ENCODE measurements at regions not wholly inside any gene's neighbourhood (a gene's known extent, or its start where the extent isn't known, plus 50 kb on each side); places are given as distances from the start of the nearest gene placed in this dataset.
A peak's percentile ranks its signal among the peaks of the same experiment; 100 is the strongest.

- no peak for DNase-seq
Observed at GRCh38 chr16:56087626-56088025, 103.7 kb upstream of the GNAO1 start.

GRCh38 chr16:56081371-56081770 is 109.9 kb upstream of the GNAO1 start:
- DNase-seq: no peak

- no peak for DNase-seq
Observed at GRCh38 chr16:56075732-56076388, 115.4 kb upstream of the GNAO1 start.

- DNase-seq: no peak
Observed at GRCh38 chr16:56073508-56073907, 117.8 kb upstream of the GNAO1 start.

- no peak for DNase-seq
Observed at GRCh38 chr16:56072096-56072495, 119.2 kb upstream of the GNAO1 start.

GRCh38 chr16:56068816-56069215 is 122.5 kb upstream of the GNAO1 start:
- no peak for DNase-seq

GRCh38 chr16:56068314-56068713 is 123.0 kb upstream of the GNAO1 start:
- no peak for DNase-seq

- DNase-seq: no peak
Observed at GRCh38 chr16:56067406-56067805, 123.9 kb upstream of the GNAO1 start.

- DNase-seq: no peak
Observed at GRCh38 chr16:56066617-56067016, 124.7 kb upstream of the GNAO1 start.

GRCh38 chr16:56063111-56063510 is 128.2 kb upstream of the GNAO1 start:
- DNase-seq: no peak

GRCh38 chr16:56057151-56057550 is 134.1 kb upstream of the GNAO1 start:
- no peak for DNase-seq

GRCh38 chr16:56050916-56051315 is 140.4 kb upstream of the GNAO1 start:
- DNase-seq: no peak

- no peak for DNase-seq
Observed at GRCh38 chr16:56048425-56049105, 142.7 kb upstream of the GNAO1 start.

GRCh38 chr16:56047307-56048234 is 143.7 kb upstream of the GNAO1 start:
- no peak for DNase-seq

GRCh38 chr16:56042416-56042815 is 148.9 kb upstream of the GNAO1 start:
- DNase-seq: no peak

- DNase-seq: peak; percentile 55
Observed at GRCh38 chr16:56041556-56042140, 149.6 kb upstream of the GNAO1 start.

- no peak for DNase-seq
Observed at GRCh38 chr16:56038564-56039098, 152.7 kb upstream of the GNAO1 start.

- no peak for DNase-seq
Observed at GRCh38 chr16:56032072-56032471, 156.9 kb upstream of the CES5A start.

- no peak for DNase-seq
Observed at GRCh38 chr16:56029026-56029425, 153.9 kb upstream of the CES5A start.

GRCh38 chr16:56022818-56023217 is 147.6 kb upstream of the CES5A start:
- DNase-seq: no peak

GRCh38 chr16:56019274-56019673 is 144.1 kb upstream of the CES5A start:
- DNase-seq: no peak

- peak; percentile 68 for DNase-seq
Observed at GRCh38 chr16:56013962-56014552, 138.9 kb upstream of the CES5A start.

GRCh38 chr16:56012482-56012811 is 137.3 kb upstream of the CES5A start:
- DNase-seq: no peak

Measured in activated CD8-positive, alpha-beta memory T cell treated with anti-CD3 and anti-CD28 coated beads, Interleukin-2, amount 50 U/mL, for 48 hours (primary cell).